Mammary epithelial cell (primary cell): ENCODE measurements at regions not wholly inside any gene's neighbourhood (a gene's known extent, or its start where the extent isn't known, plus 50 kb on each side); places are given as distances from the start of the nearest gene placed in this dataset.

Source experiments
- EZH2 ChIP-seq: IDR thresholded peaks from 2 replicates; pipeline ENCODE4 v1.6.1; 2012; ENCODE audit warnings: low read length, inconsistent platforms, borderline replicate concordance
- TF ChIP-seq, protein P1 (sequence below), 2 donors: IDR thresholded peaks in 1 of 2; conservative IDR thresholded peaks in 1 of 2; 2 replicates each; pipeline ENCODE4 v1.5.1; 2011 to 2012; ENCODE audit warnings: inconsistent platforms in 2 of 2, low read length in 2 of 2, mild to moderate bottlenecking in 2 of 2, control low read depth in 1 of 2, low read depth in 1 of 2; ENCODE audit not compliant: insufficient read depth in 1 of 2; ENCODE audit errors: extremely low read depth in 1 of 2

DNA sequence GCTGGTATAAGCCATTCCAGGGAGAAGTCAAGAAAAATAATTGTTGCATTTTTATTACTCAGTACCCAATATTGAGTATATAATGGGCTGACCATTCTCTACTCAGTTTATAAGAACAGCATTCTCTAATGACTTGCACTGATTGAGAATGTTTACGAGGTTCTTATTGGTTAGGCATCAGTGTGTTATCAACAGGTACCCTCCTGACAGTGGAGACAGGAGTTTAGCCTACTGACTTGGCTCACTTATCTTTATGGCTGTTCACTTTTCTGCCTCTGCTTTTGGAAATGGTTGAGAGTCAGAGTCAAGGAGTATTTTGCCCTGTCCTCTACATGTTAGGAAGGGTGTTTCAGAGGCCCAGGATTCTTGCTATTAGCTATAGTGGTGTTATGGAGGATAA, 228.0 kb upstream of the RGS6 start:
- TF ChIP-seq, protein P1, sequence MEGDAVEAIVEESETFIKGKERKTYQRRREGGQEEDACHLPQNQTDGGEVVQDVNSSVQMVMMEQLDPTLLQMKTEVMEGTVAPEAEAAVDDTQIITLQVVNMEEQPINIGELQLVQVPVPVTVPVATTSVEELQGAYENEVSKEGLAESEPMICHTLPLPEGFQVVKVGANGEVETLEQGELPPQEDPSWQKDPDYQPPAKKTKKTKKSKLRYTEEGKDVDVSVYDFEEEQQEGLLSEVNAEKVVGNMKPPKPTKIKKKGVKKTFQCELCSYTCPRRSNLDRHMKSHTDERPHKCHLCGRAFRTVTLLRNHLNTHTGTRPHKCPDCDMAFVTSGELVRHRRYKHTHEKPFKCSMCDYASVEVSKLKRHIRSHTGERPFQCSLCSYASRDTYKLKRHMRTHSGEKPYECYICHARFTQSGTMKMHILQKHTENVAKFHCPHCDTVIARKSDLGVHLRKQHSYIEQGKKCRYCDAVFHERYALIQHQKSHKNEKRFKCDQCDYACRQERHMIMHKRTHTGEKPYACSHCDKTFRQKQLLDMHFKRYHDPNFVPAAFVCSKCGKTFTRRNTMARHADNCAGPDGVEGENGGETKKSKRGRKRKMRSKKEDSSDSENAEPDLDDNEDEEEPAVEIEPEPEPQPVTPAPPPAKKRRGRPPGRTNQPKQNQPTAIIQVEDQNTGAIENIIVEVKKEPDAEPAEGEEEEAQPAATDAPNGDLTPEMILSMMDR (conservative IDR thresholded peaks at IDR 0.05 in 1 of 2, IDR thresholded peaks at IDR 0.05 in 1 of 2; ENCODE audit: extremely low read depth in 1 of 2, insufficient read depth in 1 of 2, low read depth in 1 of 2, low read length in 2 of 2) = no peak
- TF ChIP-seq EZH2 = no peak
